PFSK-1 (cell line): ENCODE measurements at regions not wholly inside any gene's neighbourhood (a gene's known extent, or its start where the extent isn't known, plus 50 kb on each side); places are given as distances from the start of the nearest gene placed in this dataset.

ENCODE experiments used
- FOXP2 ChIP-seq: optimal IDR thresholded peaks from 2 replicates; pipeline ENCODE3; 2011; ENCODE audit warnings: borderline replicate concordance, control low read depth, inconsistent platforms; ENCODE audit not compliant: insufficient read depth; ENCODE audit errors: extremely low read length, extremely low read depth
- POLR2AphosphoS5 ChIP-seq: IDR thresholded peaks from 2 replicates; pipeline ENCODE4 v1.6.1; 2012; ENCODE audit warnings: low read depth, mild to moderate bottlenecking, control low read depth, low read length, moderate library complexity
- SIN3A ChIP-seq: IDR thresholded peaks from 2 replicates; pipeline ENCODE4 v1.6.1; 2012; ENCODE audit warnings: mild to moderate bottlenecking, low read length, moderate library complexity, borderline replicate concordance; ENCODE audit not compliant: insufficient read depth
- TAF1 ChIP-seq: IDR thresholded peaks from 2 replicates; pipeline ENCODE4 v1.6.1; 2012; ENCODE audit warnings: low read length, control low read depth, borderline replicate concordance; ENCODE audit not compliant: insufficient read depth
- TF ChIP-seq, protein P1 (sequence below), 2 experiments: IDR thresholded peaks; 2 replicates each; pipeline versions ENCODE4 v1.6.1 to v1.8.0; 2011 to 2012; ENCODE audit warnings: low read depth in 2 of 2, low read length in 2 of 2, control low read depth in 1 of 2, inconsistent platforms in 1 of 2, mild to moderate bottlenecking in 1 of 2, moderate library complexity in 1 of 2; ENCODE audit not compliant: insufficient read depth in 1 of 2

DNA sequence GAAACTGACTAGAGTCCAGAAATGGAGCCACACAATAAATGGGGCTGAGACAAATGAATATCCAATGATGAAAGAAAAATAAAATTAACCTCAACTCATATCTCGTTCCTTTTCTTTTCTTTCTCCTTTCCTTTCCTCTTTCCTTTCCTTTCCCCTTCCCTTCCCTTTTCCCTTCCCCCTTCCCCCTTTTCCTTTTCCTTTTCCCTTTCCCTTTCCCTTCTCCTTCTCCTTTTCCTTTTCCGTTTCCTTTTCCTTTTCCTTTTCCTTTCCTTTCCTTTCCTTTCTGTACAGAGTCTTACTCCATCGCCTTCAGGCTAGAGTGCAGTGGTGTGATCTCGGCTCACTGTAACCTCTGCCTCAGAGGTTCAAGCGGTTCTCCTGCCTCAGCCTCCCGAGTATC is 146.3 kb downstream of the RTL9 start:
- TF ChIP-seq FOXP2 (no peak), POLR2AphosphoS5 (no peak), TAF1 (no peak), SIN3A (no peak)
- TF ChIP-seq, protein P1, sequence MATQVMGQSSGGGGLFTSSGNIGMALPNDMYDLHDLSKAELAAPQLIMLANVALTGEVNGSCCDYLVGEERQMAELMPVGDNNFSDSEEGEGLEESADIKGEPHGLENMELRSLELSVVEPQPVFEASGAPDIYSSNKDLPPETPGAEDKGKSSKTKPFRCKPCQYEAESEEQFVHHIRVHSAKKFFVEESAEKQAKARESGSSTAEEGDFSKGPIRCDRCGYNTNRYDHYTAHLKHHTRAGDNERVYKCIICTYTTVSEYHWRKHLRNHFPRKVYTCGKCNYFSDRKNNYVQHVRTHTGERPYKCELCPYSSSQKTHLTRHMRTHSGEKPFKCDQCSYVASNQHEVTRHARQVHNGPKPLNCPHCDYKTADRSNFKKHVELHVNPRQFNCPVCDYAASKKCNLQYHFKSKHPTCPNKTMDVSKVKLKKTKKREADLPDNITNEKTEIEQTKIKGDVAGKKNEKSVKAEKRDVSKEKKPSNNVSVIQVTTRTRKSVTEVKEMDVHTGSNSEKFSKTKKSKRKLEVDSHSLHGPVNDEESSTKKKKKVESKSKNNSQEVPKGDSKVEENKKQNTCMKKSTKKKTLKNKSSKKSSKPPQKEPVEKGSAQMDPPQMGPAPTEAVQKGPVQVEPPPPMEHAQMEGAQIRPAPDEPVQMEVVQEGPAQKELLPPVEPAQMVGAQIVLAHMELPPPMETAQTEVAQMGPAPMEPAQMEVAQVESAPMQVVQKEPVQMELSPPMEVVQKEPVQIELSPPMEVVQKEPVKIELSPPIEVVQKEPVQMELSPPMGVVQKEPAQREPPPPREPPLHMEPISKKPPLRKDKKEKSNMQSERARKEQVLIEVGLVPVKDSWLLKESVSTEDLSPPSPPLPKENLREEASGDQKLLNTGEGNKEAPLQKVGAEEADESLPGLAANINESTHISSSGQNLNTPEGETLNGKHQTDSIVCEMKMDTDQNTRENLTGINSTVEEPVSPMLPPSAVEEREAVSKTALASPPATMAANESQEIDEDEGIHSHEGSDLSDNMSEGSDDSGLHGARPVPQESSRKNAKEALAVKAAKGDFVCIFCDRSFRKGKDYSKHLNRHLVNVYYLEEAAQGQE (IDR thresholded peaks at IDR 0.05; ENCODE audit: insufficient read depth in 1 of 2, low read depth in 2 of 2, low read length in 2 of 2), result no peak

DNA sequence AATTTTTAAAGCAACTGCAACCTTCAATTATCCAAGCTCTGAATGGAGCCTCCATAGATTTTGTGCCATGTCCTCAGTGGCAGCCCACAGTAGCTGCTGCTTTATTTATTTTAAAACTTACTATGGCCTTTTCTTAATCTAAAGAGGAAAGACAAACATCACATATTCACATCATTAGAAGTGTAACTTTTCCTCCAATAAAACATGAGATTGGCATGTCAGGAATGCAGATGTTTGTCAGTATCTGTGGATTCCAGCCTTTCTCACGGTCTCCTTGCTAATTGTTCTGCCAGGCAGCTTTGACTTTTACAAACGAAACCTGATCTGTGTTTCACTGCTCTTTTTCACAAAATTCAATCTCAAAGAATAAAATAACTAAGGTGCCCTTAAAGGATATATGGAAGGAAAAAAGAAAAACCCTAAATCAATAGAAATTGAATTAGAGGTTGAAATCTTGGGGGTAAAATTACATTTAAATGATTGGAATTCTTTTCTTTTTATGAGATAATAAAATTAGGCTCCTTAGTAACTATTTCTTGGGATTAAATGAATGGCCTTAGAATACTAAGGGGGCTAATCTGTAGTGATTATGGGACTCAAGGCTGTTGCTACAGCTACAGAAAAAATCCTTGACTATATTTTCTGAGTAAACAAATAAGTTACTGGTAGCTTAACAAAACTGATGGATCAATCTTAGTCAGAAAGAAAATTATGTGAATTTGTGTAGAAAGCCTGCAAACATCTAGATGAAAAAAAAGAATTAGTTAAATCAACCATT is 151.3 kb downstream of the RTL9 start:
- TF ChIP-seq FOXP2 (no peak), SIN3A (no peak), POLR2AphosphoS5 (no peak), TAF1 (no peak)
- TF ChIP-seq, protein P1 (IDR thresholded peaks at IDR 0.05; ENCODE audit: insufficient read depth in 1 of 2, low read depth in 2 of 2, low read length in 2 of 2), result no peak

DNA sequence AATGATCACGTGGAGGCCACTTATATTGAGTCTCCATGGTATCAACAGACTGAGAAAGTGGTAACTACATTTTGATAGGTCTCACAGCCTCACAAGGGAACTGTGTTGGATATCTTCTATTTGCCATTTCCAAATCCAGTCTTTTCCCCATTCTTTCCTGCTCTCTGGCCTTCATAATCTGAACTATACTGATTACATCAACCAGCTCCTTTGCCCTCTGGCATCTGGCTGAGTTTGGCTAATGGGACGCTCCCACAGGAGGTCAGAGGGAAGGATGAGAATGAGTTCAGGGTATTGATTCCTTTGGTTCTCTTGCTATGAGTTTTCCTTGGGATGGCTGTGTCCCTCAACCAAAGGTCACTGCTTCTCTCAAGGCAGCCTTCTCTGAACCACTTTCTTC is 152.6 kb downstream of the RTL9 start:
- TF ChIP-seq, protein P1 (IDR thresholded peaks at IDR 0.05; ENCODE audit: insufficient read depth in 1 of 2, low read depth in 2 of 2, low read length in 2 of 2), result no peak
- no peak for TF ChIP-seq SIN3A
- no peak for TF ChIP-seq TAF1
- TF ChIP-seq POLR2AphosphoS5, result no peak
- no peak for TF ChIP-seq FOXP2

DNA sequence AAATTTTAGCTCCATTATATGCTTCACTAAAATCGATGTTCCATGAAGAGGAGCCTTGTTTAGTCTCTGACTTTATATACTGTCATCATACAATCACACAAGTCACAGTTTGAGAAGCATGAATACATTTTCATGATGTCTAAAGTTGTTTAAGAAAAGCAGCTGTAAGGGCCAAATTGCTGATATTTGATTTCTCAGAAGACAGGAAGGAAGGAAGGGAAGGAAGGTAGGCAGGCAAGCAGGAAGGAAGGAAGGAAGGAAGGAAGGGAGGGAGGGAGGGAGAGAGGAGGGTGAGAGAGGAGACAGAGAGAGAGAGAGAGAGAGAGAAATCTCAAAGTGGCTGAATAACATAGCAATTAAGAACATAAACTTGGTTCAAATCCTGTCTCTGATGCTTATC is 153.7 kb downstream of the RTL9 start:
- TF ChIP-seq TAF1, result no peak
- TF ChIP-seq FOXP2, result no peak
- TF ChIP-seq, protein P1 (IDR thresholded peaks at IDR 0.05; ENCODE audit: insufficient read depth in 1 of 2, low read depth in 2 of 2, low read length in 2 of 2), result no peak
- TF ChIP-seq SIN3A, result no peak
- TF ChIP-seq POLR2AphosphoS5, result no peak

DNA sequence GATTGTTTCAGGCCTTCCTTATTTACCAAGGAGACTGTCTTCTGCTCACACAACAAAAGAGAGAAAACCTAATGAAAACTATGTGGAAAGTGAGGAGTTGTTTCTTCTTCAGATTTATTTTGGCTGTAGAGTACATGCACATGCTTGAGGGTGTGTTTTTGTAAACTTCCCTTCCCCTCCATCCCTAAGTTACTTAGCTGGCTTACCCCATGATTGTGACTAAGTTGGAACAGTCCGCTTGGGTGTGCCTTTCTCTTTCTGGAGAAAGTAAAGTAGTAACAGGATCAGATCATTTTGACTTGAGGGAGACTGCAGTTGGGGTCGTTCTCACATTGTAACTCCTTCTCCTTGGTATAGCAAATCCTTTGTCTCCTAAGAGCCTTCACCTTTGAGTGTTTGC is 155.9 kb downstream of the RTL9 start:
- TF ChIP-seq, protein P1 (IDR thresholded peaks at IDR 0.05; ENCODE audit: insufficient read depth in 1 of 2, low read depth in 2 of 2, low read length in 2 of 2), result no peak
- TF ChIP-seq TAF1 (no peak), FOXP2 (no peak), SIN3A (no peak), POLR2AphosphoS5 (no peak)
